ENCODE measurements at regions not wholly inside any gene's neighbourhood (a gene's known extent, or its start where the extent isn't known, plus 50 kb on each side); places are given as distances from the start of the nearest gene placed in this dataset.

DNA sequence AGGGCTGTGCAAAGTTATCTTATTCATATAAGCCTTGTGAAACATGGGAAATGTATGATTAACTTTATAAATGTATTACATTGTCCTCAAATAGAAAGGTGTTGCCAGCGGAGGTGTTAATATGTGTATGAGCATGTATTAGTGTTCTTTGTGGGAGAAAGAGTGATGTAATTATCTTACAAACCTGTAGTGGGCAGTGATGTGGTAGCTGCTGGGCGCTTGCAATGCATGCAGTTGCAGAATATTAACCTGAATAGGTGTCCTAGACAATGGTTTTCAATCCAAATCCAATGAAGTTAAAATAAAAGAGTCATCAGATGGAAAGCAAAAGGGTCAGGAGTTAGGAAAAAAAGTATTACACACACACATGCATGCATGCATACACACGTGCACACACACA is 881.3 kb upstream of the CADM2 start:
- Histone ChIP-seq H3K4me1 (ENCODE audit: insufficient read depth, low read length) (no peaks in the 10 kb centered on the region), H3T11ph (ENCODE audit: low read length) (no peak overlapping the region), H3K79me2 (ENCODE audit: insufficient read depth, low read length) (no peaks in the 10 kb centered on the region), H2BK120ac (ENCODE audit: low read depth, low read length, poor library complexity, severe bottlenecking) (no peak overlapping the region), H3K4ac (ENCODE audit: low read depth, low read length) (no peak overlapping the region), H3K79me1 (ENCODE audit: insufficient read depth, low read depth, low read length, poor library complexity, severe bottlenecking) (no peaks in the 10 kb centered on the region), H4K91ac (ENCODE audit: insufficient read length, low read depth, low read length) (no peak overlapping the region), H3K27ac (ENCODE audit: insufficient read length, low read depth, low read length) (no peak overlapping the region), H3K56ac (ENCODE audit: insufficient read length, low read depth, low read length) (no peak overlapping the region), H2AK5ac (ENCODE audit: insufficient read length, low read length) (no peak overlapping the region), H3K18ac (ENCODE audit: insufficient read length, low read depth, low read length) (no peak overlapping the region), H2AFZ (ENCODE audit: low read length) (no peak overlapping the region), H4K8ac (replicated peaks; ENCODE audit: insufficient read length, low read depth, low read length) (no peak overlapping the region), H2BK5ac (ENCODE audit: insufficient read length, low read length) (no peak overlapping the region), H2BK12ac (ENCODE audit: insufficient read length, low read depth, low read length) (no peak overlapping the region), H4K5ac (ENCODE audit: insufficient read length, low read depth, low read length) (no peak overlapping the region), H3K27me3 (ENCODE audit: insufficient read depth, low read length) (no peaks in the 10 kb centered on the region), H3K23ac (ENCODE audit: insufficient read length, low read depth, low read length) (no peak overlapping the region), H2BK15ac (ENCODE audit: low read depth, low read length) (no peak overlapping the region), H2BK20ac (ENCODE audit: low read depth, low read length, poor library complexity, severe bottlenecking) (no peak overlapping the region), H3K14ac (ENCODE audit: insufficient read depth, low read length) (no peak overlapping the region), H3K9ac (ENCODE audit: extremely low read depth, insufficient read length, low read length) (no peak overlapping the region), H3K4me2 (ENCODE audit: insufficient read depth, insufficient read length, low read length) (no peak overlapping the region), H3K23me2 (ENCODE audit: insufficient read length, low read depth, low read length, poor library complexity, severe bottlenecking) (no peaks in the 10 kb centered on the region), H4K20me1 (ENCODE audit: control insufficient read depth, insufficient read depth, insufficient read length) (no peaks in the 10 kb centered on the region), H3K9me3 (ENCODE audit: control insufficient read depth, low read depth, low read length) (peaks cover 16% of the 10 kb centered on the region)
- DNase-seq, result no peak
- no peaks in the 10 kb centered on the region; the same call in 1 of the 2 replicates for H3K27me3 Mint-ChIP-seq (ENCODE audit: low read depth)
- no peak overlapping the region for H3K4me3 Mint-ChIP-seq
- TF ChIP-seq, protein P1, sequence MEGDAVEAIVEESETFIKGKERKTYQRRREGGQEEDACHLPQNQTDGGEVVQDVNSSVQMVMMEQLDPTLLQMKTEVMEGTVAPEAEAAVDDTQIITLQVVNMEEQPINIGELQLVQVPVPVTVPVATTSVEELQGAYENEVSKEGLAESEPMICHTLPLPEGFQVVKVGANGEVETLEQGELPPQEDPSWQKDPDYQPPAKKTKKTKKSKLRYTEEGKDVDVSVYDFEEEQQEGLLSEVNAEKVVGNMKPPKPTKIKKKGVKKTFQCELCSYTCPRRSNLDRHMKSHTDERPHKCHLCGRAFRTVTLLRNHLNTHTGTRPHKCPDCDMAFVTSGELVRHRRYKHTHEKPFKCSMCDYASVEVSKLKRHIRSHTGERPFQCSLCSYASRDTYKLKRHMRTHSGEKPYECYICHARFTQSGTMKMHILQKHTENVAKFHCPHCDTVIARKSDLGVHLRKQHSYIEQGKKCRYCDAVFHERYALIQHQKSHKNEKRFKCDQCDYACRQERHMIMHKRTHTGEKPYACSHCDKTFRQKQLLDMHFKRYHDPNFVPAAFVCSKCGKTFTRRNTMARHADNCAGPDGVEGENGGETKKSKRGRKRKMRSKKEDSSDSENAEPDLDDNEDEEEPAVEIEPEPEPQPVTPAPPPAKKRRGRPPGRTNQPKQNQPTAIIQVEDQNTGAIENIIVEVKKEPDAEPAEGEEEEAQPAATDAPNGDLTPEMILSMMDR (conservative IDR thresholded peaks at IDR 0.05), result peak; percentile 66
- peaks cover 12 to 22% of the 10 kb centered on the region in 2 experiments for H3K9me3 Mint-ChIP-seq
- no peak overlapping the region for H3K27ac Mint-ChIP-seq
- WGBS (ENCODE audit: extremely low coverage, insufficient read length, low lambda C conversion rate), result no CpG with 5 or more reads among the region's 3 CpGs
- H3K36me3 Mint-ChIP-seq (ENCODE audit: insufficient read depth in 1 of 3, low read depth in 3 of 3), result peaks cover 0 to 26% (median 9%) of the 10 kb centered on the region in 3 experiments; a peak in 6 of 7 replicates
- peaks cover 9 to 37% of the 10 kb centered on the region in 2 experiments for H3K4me1 Mint-ChIP-seq
